SK-N-SH (cell line): ENCODE measurements at regions not wholly inside any gene's neighbourhood (a gene's known extent, or its start where the extent isn't known, plus 50 kb on each side); places are given as distances from the start of the nearest gene placed in this dataset.

Experiments used
- CTCF ChIP-seq: fragments of 200-600 bp; sonication (generic); IDR thresholded peaks from 2 replicates; pipeline ENCODE4 v1.6.1; 2017; ENCODE audit warnings: antibody characterized with exemption, mild to moderate bottlenecking, moderate library complexity
- ELF1 ChIP-seq: IDR thresholded peaks from 2 replicates; pipeline ENCODE4 v1.4.0; 2012
- FOXJ3 ChIP-seq: sonication (generic); formaldehyde crosslinking; IDR thresholded peaks from 2 replicates; pipeline ENCODE4 v1.5.1; 2020; ENCODE audit warnings: mild to moderate bottlenecking, missing genetic modification reagents
- IRF3 ChIP-seq: fragments of 150-350 bp; IDR thresholded peaks from 2 replicates; pipeline ENCODE4 v1.6.1; 2016; ENCODE audit warnings: mild to moderate bottlenecking, low read depth, low read length
- REST ChIP-seq: IDR thresholded peaks from 2 replicates; pipeline ENCODE4 v1.6.1; 2012; ENCODE audit warnings: mild to moderate bottlenecking, low read depth, low read length, moderate library complexity
- TAF1 ChIP-seq: IDR thresholded peaks from 2 replicates; pipeline ENCODE4 v1.6.1; 2012; ENCODE audit warnings: low read depth, mild to moderate bottlenecking, low read length, moderate library complexity, borderline replicate concordance

- TF ChIP-seq CTCF (no peak), REST (no peak), TAF1 (no peak), IRF3 (no peak), FOXJ3 (CRISPR knock-in tag) (no peak), ELF1 (no peak)
Measured at GRCh38 chr1:187985145-187985896, 1156.6 kb downstream of the PLA2G4A start.
